IMR-90 (cell line): ENCODE measurements at regions not wholly inside any gene's neighbourhood (a gene's known extent, or its start where the extent isn't known, plus 50 kb on each side); places are given as distances from the start of the nearest gene placed in this dataset.
"Not testable (repeated sequence)": the region's sequence is repeated elsewhere in the genome, so short reads cannot be mapped to it uniquely, and the experiment has no call there.

Experiments used
- ATAC-seq: fragments of 200-7000 bp; cut with Tn5 transposase; 2 replicates; pipeline ENCODE4 v1.9.1; 2020; ENCODE audit warnings: low read depth, mild to moderate bottlenecking, moderate library complexity
- BruUV-seq: library from RNA; stranded (reverse); fragments of 400-500 nt; replicated peaks from 2 replicates; lab custom pipeline; 2021; lab: Mats Ljungman, UMichigan
- CTCF ChIA-PET: fragments of 300-600 bp; formaldehyde crosslinking; extraction: SDS; loops from one replicate; lab custom pipeline; 2021; ENCODE audit warnings: antibody characterized with exemption; lab: Yijun Ruan, JAX
- POLR2A ChIA-PET: fragments of 300-600 bp; sonication (Branson Sonifier 250); formaldehyde crosslinking; loops from one replicate; lab custom pipeline; 2022; ENCODE audit warnings: antibody characterized with exemption; ENCODE audit not compliant: unreplicated experiment; lab: Charles Lee
- DNase-seq: peaks from one replicate; pipeline ENCODE4 v3.0.0; 2013
- H2AFZ ChIP-seq: replicated peaks from 2 replicates; pipeline ENCODE3; 2013; ENCODE audit warnings: low read length, mild to moderate bottlenecking; ENCODE audit not compliant: poor library complexity
- H2AK5ac ChIP-seq: 2 replicates; pipeline ENCODE4 v1.6.1; 2013; ENCODE audit warnings: low read depth, low read length, inconsistent platforms
- H2AK9ac ChIP-seq: replicated peaks from 2 replicates; pipeline ENCODE3; 2013; ENCODE audit warnings: mild to moderate bottlenecking, low read depth, low read length, moderate library complexity; ENCODE audit not compliant: poor library complexity
- H2BK120ac ChIP-seq: 2 replicates; pipeline ENCODE4 v1.6.1; 2013; ENCODE audit warnings: low read depth, low read length, inconsistent platforms
- H2BK15ac ChIP-seq: 3 replicates; pipeline ENCODE4 v1.6.1; 2013; ENCODE audit warnings: low read depth, low read length, inconsistent platforms
- H2BK20ac ChIP-seq: 2 replicates; pipeline ENCODE4 v1.6.1; 2013; ENCODE audit warnings: low read depth, mild to moderate bottlenecking, inconsistent platforms, low read length, moderate library complexity
- H2BK5ac ChIP-seq: 2 replicates; pipeline ENCODE4 v1.6.1; 2013; ENCODE audit warnings: mild to moderate bottlenecking, low read depth, low read length, inconsistent platforms; ENCODE audit not compliant: poor library complexity, severe bottlenecking
- H3K14ac ChIP-seq: replicated peaks from 2 replicates; pipeline ENCODE4 v1.6.1; 2013; ENCODE audit warnings: low read depth, low read length, inconsistent platforms
- H3K18ac ChIP-seq: 2 replicates; pipeline ENCODE4 v1.6.1; 2013; ENCODE audit warnings: low read depth, low read length, control low read depth
- H3K23ac ChIP-seq: 2 replicates; pipeline ENCODE4 v1.6.1; 2013; ENCODE audit warnings: low read depth, low read length, inconsistent platforms
- H3K27ac ChIP-seq: 2 replicates; pipeline ENCODE4 v1.5.1; 2013; ENCODE audit warnings: mild to moderate bottlenecking, control low read depth, low read length; ENCODE audit not compliant: insufficient read depth
- H3K27me3 ChIP-seq: 2 replicates; pipeline ENCODE4 v1.6.1; 2013; ENCODE audit warnings: low read length; ENCODE audit not compliant: control insufficient read depth, insufficient read depth
- H3K36me3 ChIP-seq: 2 replicates; pipeline ENCODE4 v1.6.1; 2013; ENCODE audit warnings: low read length, mixed read lengths; ENCODE audit not compliant: control insufficient read depth, insufficient read depth
- H3K4ac ChIP-seq: 2 replicates; pipeline ENCODE4 v1.6.1; 2013; ENCODE audit warnings: low read depth, low read length, inconsistent platforms
- H3K4me1 ChIP-seq: 2 replicates; pipeline ENCODE4 v1.6.1; 2013; ENCODE audit warnings: low read length, mixed read lengths; ENCODE audit not compliant: control insufficient read depth, insufficient read depth
- H3K4me2 ChIP-seq: 2 replicates; pipeline ENCODE4 v1.6.1; 2013; ENCODE audit warnings: low read depth, mild to moderate bottlenecking, control low read depth, low read length, moderate library complexity
- H3K4me3 ChIP-seq: 2 replicates; pipeline ENCODE4 v1.5.1; 2013; ENCODE audit warnings: low read depth, mild to moderate bottlenecking, control low read depth, low read length, moderate library complexity; ENCODE audit not compliant: insufficient read depth
- H3K56ac ChIP-seq: 2 replicates; pipeline ENCODE4 v1.6.1; 2013; ENCODE audit warnings: low read length, inconsistent platforms; ENCODE audit not compliant: insufficient read depth; ENCODE audit errors: extremely low read depth
- H3K79me1 ChIP-seq, 2 experiments: 2 replicates each; pipeline ENCODE4 v1.6.1; 2013; ENCODE audit warnings: low read length in 2 of 2, inconsistent platforms in 1 of 2, low read depth in 1 of 2
- H3K9ac ChIP-seq: 2 replicates; pipeline ENCODE4 v1.6.1; 2013; ENCODE audit warnings: low read depth, low read length, control low read depth
- H3K9me1 ChIP-seq: 2 replicates; pipeline ENCODE4 v1.6.1; 2013; ENCODE audit warnings: low read length, inconsistent platforms; ENCODE audit not compliant: insufficient read depth
- H3K9me3 ChIP-seq: 2 replicates; pipeline ENCODE4 v1.6.1; 2013; ENCODE audit warnings: low read length; ENCODE audit not compliant: control insufficient read depth, insufficient read depth
- H4K20me1 ChIP-seq: 2 replicates; pipeline ENCODE4 v1.6.1; 2013; ENCODE audit warnings: low read length, inconsistent platforms; ENCODE audit not compliant: insufficient read depth
- H4K5ac ChIP-seq: 2 replicates; pipeline ENCODE4 v1.6.1; 2013; ENCODE audit warnings: mild to moderate bottlenecking, low read depth, low read length, control low read depth
- H4K8ac ChIP-seq, 2 experiments: 2 replicates each; pipeline ENCODE4 v1.6.1; 2013; ENCODE audit warnings: low read depth in 2 of 2, low read length in 2 of 2, control low read depth in 1 of 2, inconsistent platforms in 1 of 2
- H4K91ac ChIP-seq: 2 replicates; pipeline ENCODE4 v1.6.1; 2013; ENCODE audit warnings: low read depth, low read length, inconsistent platforms; ENCODE audit not compliant: insufficient read depth
- WGBS, 2 experiments: methylation state at CpG; one replicate each; pipeline versions ENCODE4 v1.1.5 to v1.1.7; 2013; ENCODE audit warnings: missing lambda C conversion rate in 2 of 2; ENCODE audit not compliant: insufficient read length in 1 of 2; ENCODE audit errors: extremely low coverage in 2 of 2; 5-methylcytosine and 5-hydroxymethylcytosine counted together
- dilution Hi-C: fragments of 300-500 bp; cut with HindIII; formaldehyde crosslinking; loops from one replicate; pipeline ENCODE4 v1.14.3; 2018; ENCODE audit warnings: low sequenced_read_pairs; ENCODE audit not compliant: unreplicated experiment
- in situ Hi-C: fragments of 300-500 bp; cut with MboI; formaldehyde crosslinking; loops from 3 replicates; pipeline ENCODE4 v1.14.3; 2019; ENCODE audit warnings: low sequenced_read_pairs, inconsistent platforms, mixed read lengths
- intact Hi-C: fragments of 100-400 bp; cut with micrococcal nuclease; formaldehyde crosslinking; loops from 2 replicates; pipeline ENCODE4 v1.10.0; 2022

- H3K4me3 ChIP-seq, H2AK5ac ChIP-seq, H3K9me1 ChIP-seq, H2BK5ac ChIP-seq, H2BK15ac ChIP-seq, intact Hi-C loops, H4K8ac ChIP-seq, H3K14ac ChIP-seq, H2BK20ac ChIP-seq, CTCF ChIA-PET, H3K9ac ChIP-seq, BruUV-seq, POLR2A ChIA-PET, DNase-seq, H3K23ac ChIP-seq, H2BK120ac ChIP-seq, H3K18ac ChIP-seq, H3K4ac ChIP-seq, H4K20me1 ChIP-seq, H3K27me3 ChIP-seq, dilution Hi-C loops, ATAC-seq, H4K5ac ChIP-seq, H3K27ac ChIP-seq, H3K9me3 ChIP-seq, H3K36me3 ChIP-seq, H3K4me2 ChIP-seq, H3K56ac ChIP-seq, H2AK9ac ChIP-seq, H2AFZ ChIP-seq, in situ Hi-C loops, H3K79me1 ChIP-seq, H4K91ac ChIP-seq, H3K4me1 ChIP-seq: not testable (repeated sequence)
- WGBS, 2 experiments, result 10% methylated on average over 2 of the region's 4 CpGs; no CpG with 5 or more reads in 1 of the 2 experiments
These were observed 295.4 kb downstream of the RPIA start for GRCh38 chr2:88986721-88987330.

- H4K20me1 ChIP-seq, H2BK120ac ChIP-seq, POLR2A ChIA-PET, H3K27ac ChIP-seq, BruUV-seq, H4K5ac ChIP-seq, H4K91ac ChIP-seq, H3K4me3 ChIP-seq, DNase-seq, H3K9me1 ChIP-seq, H3K9ac ChIP-seq, dilution Hi-C loops, in situ Hi-C loops, ATAC-seq, H2BK20ac ChIP-seq, H2AK9ac ChIP-seq, H3K18ac ChIP-seq, H3K4me2 ChIP-seq, H3K36me3 ChIP-seq, H3K9me3 ChIP-seq, H2AFZ ChIP-seq, CTCF ChIA-PET, H3K56ac ChIP-seq, H4K8ac ChIP-seq, H3K4ac ChIP-seq, H3K27me3 ChIP-seq, H3K14ac ChIP-seq, H2AK5ac ChIP-seq, H3K4me1 ChIP-seq, H2BK15ac ChIP-seq, intact Hi-C loops, H3K79me1 ChIP-seq, H3K23ac ChIP-seq, H2BK5ac ChIP-seq: not testable (repeated sequence)
These were observed 297.1 kb downstream of the RPIA start for GRCh38 chr2:88988617-88989016.
